Psoas muscle (tissue), 7 donors: ENCODE measurements at regions not wholly inside any gene's neighbourhood (a gene's known extent, or its start where the extent isn't known, plus 50 kb on each side); places are given as distances from the start of the nearest gene placed in this dataset.
"Not testable (repeated sequence)": the region's sequence is repeated elsewhere in the genome, so short reads cannot be mapped to it uniquely, and the experiment has no call there.

Source experiments
- ATAC-seq, 4 donors: fragments of 200-7000 bp; cut with Tn5 transposase; one replicate each; pipeline ENCODE4 v1.9.1; 2020; ENCODE audit warnings: moderate library complexity in 3 of 4, mild to moderate bottlenecking in 2 of 4
- DNase-seq, 2 donors: peaks; one replicate each; pipeline ENCODE4 v3.0.0-alpha.2; 2020
- H3K27ac ChIP-seq: fragments of 200-600 bp; one replicate; pipeline ENCODE4 v1.8.0; 2022
- H3K27me3 ChIP-seq, 3 donors: fragments of 200-600 bp in 1 of 3; one replicate each; pipeline versions ENCODE4 v1.6.1 to v1.8.0; 2013 to 2022; ENCODE audit warnings: low read length in 2 of 3, mild to moderate bottlenecking in 2 of 3, moderate library complexity in 1 of 3; ENCODE audit not compliant: insufficient read depth in 3 of 3
- H3K36me3 ChIP-seq, 2 donors: fragments of 200-600 bp in 1 of 2; one replicate each; pipeline versions ENCODE4 v1.6.1 to v1.8.0; 2013 to 2022; ENCODE audit warnings: low read depth in 1 of 2, mild to moderate bottlenecking in 1 of 2, moderate library complexity in 1 of 2; ENCODE audit not compliant: insufficient read depth in 1 of 2
- H3K4me1 ChIP-seq: fragments of 200-600 bp; one replicate; pipeline ENCODE4 v1.8.0; 2022
- H3K4me3 ChIP-seq: fragments of 200-600 bp; one replicate; pipeline ENCODE4 v1.8.0; 2022; ENCODE audit warnings: mild to moderate bottlenecking
- H3K9me3 ChIP-seq: fragments of 200-600 bp; one replicate; pipeline ENCODE4 v1.8.0; 2022
- CTCF ChIP-seq: fragments of 200-600 bp; IDR thresholded peaks from one replicate; pipeline ENCODE4 v1.8.0; 2022; ENCODE audit warnings: antibody characterized with exemption
- WGBS, 3 donors: extraction: QIAGEN DNeasy Blood & Tissue Kit; methylation state at CpG; one replicate each; pipeline versions ENCODE4 v1.1.6 to v1.1.7; 2013; 5-methylcytosine and 5-hydroxymethylcytosine counted together
- intact Hi-C, 2 donors: fragments of 100-400 bp; cut with DNase I; formaldehyde crosslinking; loops; one replicate each; pipeline versions ENCODE4 v1.11.0 to v1.14.2; 2022
- donor health status: healthy with polysubstance abuse.
- donor health status: DM: no; HTN: no; CAD: no; lungs with moderate emphysema.
- donor health status: Bipolar disorder and iron deficiency.
- donor health status: healthy.
- donor health status: DM: yes; HTN: yes; CAD: no.
- donor health status: DM: no; HTN: no; CAD: no.
- donor health status: DM: yes; HTN: yes; CAD: no.

- H3K4me1 ChIP-seq: no peaks in the 10 kb centered on the region
- no peak overlapping the region for H3K4me3 ChIP-seq
- no peak for ATAC-seq
- no peaks in the 10 kb centered on the region for H3K36me3 ChIP-seq
- H3K9me3 ChIP-seq: no peaks in the 10 kb centered on the region
- peaks cover 0 to under 1% (median 0%) of the 10 kb centered on the region in 3 donors for H3K27me3 ChIP-seq
- WGBS, 3 donors: 40 to 51% (median 46%) methylated on average over 3 of the region's 3 CpGs
- H3K27ac ChIP-seq: no peak overlapping the region
- intact Hi-C loops: no loop called here
- no peak for DNase-seq
- no peak for TF ChIP-seq CTCF
These were observed 137.2 kb downstream of the AHSP start for GRCh38 chr16:31664683-31665482.

GRCh38 chr16:31674686-31675085 lies 147.0 kb downstream of the AHSP start:
- DNase-seq: no peak
- Histone ChIP-seq H3K36me3 (no peaks in the 10 kb centered on the region), H3K4me3 (no peak overlapping the region), H3K27me3 (peaks cover 0 to 7% (median 2%) of the 10 kb centered on the region in 3 donors), H3K4me1 (no peaks in the 10 kb centered on the region), H3K27ac (no peak overlapping the region), H3K9me3 (no peaks in the 10 kb centered on the region)
- no peak for ATAC-seq
- no peak for TF ChIP-seq CTCF
- 56 to 66% (median 64%) methylated on average over 1 of the region's 1 CpG for WGBS, 3 donors
- intact Hi-C loops: no loop called here

DNA sequence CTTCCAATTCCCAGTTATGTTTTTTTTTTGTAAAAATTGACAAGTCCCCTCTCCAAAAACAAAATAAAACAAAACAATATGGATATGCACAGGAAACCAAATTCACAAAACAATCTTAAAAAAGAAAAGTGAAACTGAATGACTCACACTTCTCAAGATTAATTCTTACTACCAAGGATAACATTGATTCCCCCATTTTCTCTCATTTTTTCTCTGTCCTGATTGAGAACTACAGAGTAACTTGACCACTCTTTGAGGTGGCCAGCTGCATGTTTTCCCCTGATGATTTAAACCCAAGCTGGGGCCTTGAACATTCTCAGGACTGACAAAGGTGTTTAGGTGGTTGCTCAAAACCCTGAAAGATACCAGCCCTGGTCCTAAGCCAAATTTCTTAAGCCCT lies 149.0 kb downstream of the AHSP start:
- Histone ChIP-seq H3K4me3 (no peak overlapping the region), H3K36me3 (no peaks in the 10 kb centered on the region), H3K4me1 (no peaks in the 10 kb centered on the region), H3K9me3 (no peaks in the 10 kb centered on the region), H3K27ac (no peak overlapping the region), H3K27me3 (peaks cover 0 to 3% (median 2%) of the 10 kb centered on the region in 3 donors)
- intact Hi-C loops: no loop called here
- ATAC-seq (no peak), DNase-seq (no peak)
- TF ChIP-seq CTCF: no peak

- no peak for DNase-seq
- no peaks in the 10 kb centered on the region for H3K9me3 ChIP-seq
- WGBS, 3 donors: 59 to 66% (median 63%) methylated on average over 7 of the region's 7 CpGs
- H3K27me3 ChIP-seq: peaks cover 0 to 3% (median 0%) of the 10 kb centered on the region in 3 donors
- no peak overlapping the region for H3K4me3 ChIP-seq
- no peak for ATAC-seq
- H3K36me3 ChIP-seq: no peaks in the 10 kb centered on the region
- H3K27ac ChIP-seq: no peak overlapping the region
- no peaks in the 10 kb centered on the region for H3K4me1 ChIP-seq
- intact Hi-C loops: no loop called here
- no peak for TF ChIP-seq CTCF
These were observed 151.1 kb downstream of the AHSP start for GRCh38 chr16:31678649-31679325.

GRCh38 chr16:31689331-31689730 lies 161.6 kb downstream of the AHSP start:
- H3K9me3 ChIP-seq, H3K4me1 ChIP-seq, H3K27me3 ChIP-seq, DNase-seq, intact Hi-C loops, ATAC-seq, H3K4me3 ChIP-seq, H3K27ac ChIP-seq, H3K36me3 ChIP-seq: not testable (repeated sequence)
- WGBS, 3 donors: 61 to 64% (median 64%) methylated on average over 2 of the region's 2 CpGs

DNA sequence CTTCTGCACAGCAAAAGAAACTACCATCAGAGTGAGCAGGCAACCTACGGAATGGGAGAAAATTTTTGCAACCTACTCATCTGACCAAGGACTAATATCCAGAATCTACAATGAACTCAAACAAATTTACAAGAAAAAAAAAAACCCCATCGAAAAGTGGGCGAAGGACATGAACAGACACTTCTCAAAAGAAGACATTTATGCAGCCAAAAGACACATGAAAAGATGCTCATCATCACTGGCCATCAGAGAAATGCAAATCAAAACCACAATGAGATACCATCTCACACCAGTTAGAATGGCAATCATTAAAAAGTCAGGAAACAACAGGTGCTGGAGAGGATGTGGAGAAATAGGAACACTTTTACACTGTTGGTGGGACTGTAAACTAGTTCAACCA lies 164.6 kb downstream of the AHSP start:
- H3K27ac ChIP-seq, H3K27me3 ChIP-seq, intact Hi-C loops, H3K4me1 ChIP-seq, H3K4me3 ChIP-seq, DNase-seq, ATAC-seq, H3K9me3 ChIP-seq, H3K36me3 ChIP-seq: not testable (repeated sequence)
- WGBS, 3 donors: 79 to 94% (median 93%) methylated on average over 3 of the region's 3 CpGs
